PC-9 (cell line): ENCODE measurements at regions not wholly inside any gene's neighbourhood (a gene's known extent, or its start where the extent isn't known, plus 50 kb on each side); places are given as distances from the start of the nearest gene placed in this dataset.
A peak's percentile ranks its signal among the peaks of the same experiment; 100 is the strongest.
"Not testable (repeated sequence)": the region's sequence is repeated elsewhere in the genome, so short reads cannot be mapped to it uniquely, and the experiment has no call there.

Source experiments
- BruUV-seq: library from RNA; stranded (reverse); fragments of 400-500 nt; replicated peaks from 2 replicates; lab custom pipeline; 2021; lab: Mats Ljungman, UMichigan
- CTCF ChIA-PET: fragments of 300-600 bp; sonication (Branson Sonifier 250); formaldehyde crosslinking; loops from one replicate; lab custom pipeline; 2022; ENCODE audit warnings: antibody characterized with exemption; lab: Charles Lee
- POLR2A ChIA-PET: fragments of 300-600 bp; sonication (Branson Sonifier 250); formaldehyde crosslinking; loops from one replicate; lab custom pipeline; 2022; ENCODE audit warnings: antibody characterized with exemption; ENCODE audit not compliant: unreplicated experiment; lab: Charles Lee
- DNase-seq, 2 experiments: peaks; one replicate each; pipeline versions ENCODE4 v3.0.0 to v3.0.0-alpha.2; 2015 to 2022; ENCODE audit warnings: mixed read lengths in 1 of 2
- H2AFZ ChIP-seq: fragments of 200-600 bp; sonication (generic); 2 replicates; pipeline ENCODE4 v1.8.1; 2017; ENCODE audit warnings: antibody characterized with exemption
- H3F3A ChIP-seq: fragments of 200-600 bp; sonication (generic); 2 replicates; pipeline ENCODE4 v1.8.1; 2017; ENCODE audit warnings: antibody characterized with exemption, mild to moderate bottlenecking, low read depth; ENCODE audit not compliant: insufficient read depth
- H3K27ac ChIP-seq: fragments of 200-600 bp; sonication (generic); 2 replicates; pipeline ENCODE4 v1.6.1; 2016; ENCODE audit warnings: mixed run types
- H3K27me3 ChIP-seq: fragments of 200-600 bp; sonication (generic); 2 replicates; pipeline ENCODE4 v1.6.1; 2016; ENCODE audit warnings: low read depth, mixed run types; ENCODE audit not compliant: insufficient read depth
- H3K36me3 ChIP-seq: fragments of 200-600 bp; sonication (generic); 2 replicates; pipeline ENCODE4 v1.6.1; 2016; ENCODE audit warnings: low read depth, mixed run types
- H3K4me1 ChIP-seq: fragments of 200-600 bp; sonication (generic); replicated peaks from 2 replicates; pipeline ENCODE4 v1.6.1; 2016; ENCODE audit warnings: mixed run types; ENCODE audit not compliant: insufficient read depth
- H3K4me2 ChIP-seq: fragments of 200-600 bp; sonication (generic); 2 replicates; pipeline ENCODE4 v1.6.1; 2017; ENCODE audit warnings: mixed run types
- H3K4me3 ChIP-seq: fragments of 200-600 bp; sonication (generic); 2 replicates; pipeline ENCODE4 v1.6.1; 2016; ENCODE audit warnings: mixed run types
- H3K79me2 ChIP-seq: fragments of 200-600 bp; sonication (generic); 2 replicates; pipeline ENCODE4 v1.6.1; 2017; ENCODE audit warnings: low read depth, mixed run types
- H3K9me2 ChIP-seq: fragments of 200-600 bp; sonication (generic); 2 replicates; pipeline ENCODE4 v1.8.1; 2017; ENCODE audit warnings: mild to moderate bottlenecking; ENCODE audit not compliant: insufficient read depth
- H3K9me3 ChIP-seq: fragments of 200-600 bp; sonication (generic); 2 replicates; pipeline ENCODE4 v1.8.1; 2016; ENCODE audit warnings: low read depth; ENCODE audit not compliant: insufficient read depth
- H4K20me1 ChIP-seq: fragments of 200-600 bp; sonication (generic); 2 replicates; pipeline ENCODE4 v1.8.1; 2017; ENCODE audit not compliant: insufficient read depth
- EZH2 ChIP-seq: fragments of 200-600 bp; sonication (generic); IDR thresholded peaks from 2 replicates; pipeline ENCODE4 v1.8.0; 2017; ENCODE audit warnings: antibody characterized with exemption, low read depth
- intact Hi-C: fragments of 100-400 bp; cut with micrococcal nuclease; formaldehyde crosslinking; loops from one replicate; pipeline ENCODE4 v1.10.0; 2022; ENCODE audit not compliant: unreplicated experiment
- TF ChIP-seq, protein P1 (sequence below): fragments of 200-600 bp; sonication (generic); conservative IDR thresholded peaks from 2 replicates; pipeline ENCODE4 v1.6.1; 2017; ENCODE audit warnings: mixed run types, antibody characterized with exemption, mild to moderate bottlenecking, moderate library complexity

DNA sequence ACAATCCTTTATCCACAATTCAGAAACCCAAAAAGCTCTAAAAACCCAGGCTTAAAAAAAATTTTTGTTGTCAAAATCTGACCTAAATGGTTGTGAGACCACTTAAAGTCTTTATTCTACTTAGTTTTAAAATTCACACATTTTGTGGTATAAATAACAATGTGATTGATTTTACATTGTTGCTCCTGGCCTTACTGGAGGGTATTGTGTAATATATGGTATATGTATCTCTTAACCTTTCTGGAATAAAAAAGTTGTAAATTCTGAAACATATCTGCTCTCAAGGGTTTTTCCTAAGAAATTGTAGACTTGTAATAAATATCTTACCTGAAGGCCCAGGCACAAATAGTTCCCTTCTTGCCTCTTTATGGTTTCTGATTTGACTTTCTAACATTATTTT is 73.3 kb upstream of the PNPT1 start:
- H3K4me2 ChIP-seq: no peak overlapping the region
- no peaks in the 10 kb centered on the region for H3K9me2 ChIP-seq
- H4K20me1 ChIP-seq: no peaks in the 10 kb centered on the region
- BruUV-seq: no TSS peak
- H3K9me3 ChIP-seq: no peaks in the 10 kb centered on the region
- ChIA-PET POLR2A (no interaction called here), CTCF (no interaction called here)
- TF ChIP-seq EZH2: no peak
- TF ChIP-seq, protein P1, sequence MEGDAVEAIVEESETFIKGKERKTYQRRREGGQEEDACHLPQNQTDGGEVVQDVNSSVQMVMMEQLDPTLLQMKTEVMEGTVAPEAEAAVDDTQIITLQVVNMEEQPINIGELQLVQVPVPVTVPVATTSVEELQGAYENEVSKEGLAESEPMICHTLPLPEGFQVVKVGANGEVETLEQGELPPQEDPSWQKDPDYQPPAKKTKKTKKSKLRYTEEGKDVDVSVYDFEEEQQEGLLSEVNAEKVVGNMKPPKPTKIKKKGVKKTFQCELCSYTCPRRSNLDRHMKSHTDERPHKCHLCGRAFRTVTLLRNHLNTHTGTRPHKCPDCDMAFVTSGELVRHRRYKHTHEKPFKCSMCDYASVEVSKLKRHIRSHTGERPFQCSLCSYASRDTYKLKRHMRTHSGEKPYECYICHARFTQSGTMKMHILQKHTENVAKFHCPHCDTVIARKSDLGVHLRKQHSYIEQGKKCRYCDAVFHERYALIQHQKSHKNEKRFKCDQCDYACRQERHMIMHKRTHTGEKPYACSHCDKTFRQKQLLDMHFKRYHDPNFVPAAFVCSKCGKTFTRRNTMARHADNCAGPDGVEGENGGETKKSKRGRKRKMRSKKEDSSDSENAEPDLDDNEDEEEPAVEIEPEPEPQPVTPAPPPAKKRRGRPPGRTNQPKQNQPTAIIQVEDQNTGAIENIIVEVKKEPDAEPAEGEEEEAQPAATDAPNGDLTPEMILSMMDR: no peak
- no peaks in the 10 kb centered on the region for H3K36me3 ChIP-seq
- no peaks in the 10 kb centered on the region for H3K79me2 ChIP-seq
- H3K27ac ChIP-seq: no peak overlapping the region
- no peaks in the 10 kb centered on the region for H3K27me3 ChIP-seq
- H3F3A ChIP-seq: no peaks in the 10 kb centered on the region
- intact Hi-C loops: no loop called here
- no peak for DNase-seq
- H3K4me3 ChIP-seq: no peak overlapping the region
- no peaks in the 10 kb centered on the region for H3K4me1 ChIP-seq
- H2AFZ ChIP-seq: no peak overlapping the region

DNA sequence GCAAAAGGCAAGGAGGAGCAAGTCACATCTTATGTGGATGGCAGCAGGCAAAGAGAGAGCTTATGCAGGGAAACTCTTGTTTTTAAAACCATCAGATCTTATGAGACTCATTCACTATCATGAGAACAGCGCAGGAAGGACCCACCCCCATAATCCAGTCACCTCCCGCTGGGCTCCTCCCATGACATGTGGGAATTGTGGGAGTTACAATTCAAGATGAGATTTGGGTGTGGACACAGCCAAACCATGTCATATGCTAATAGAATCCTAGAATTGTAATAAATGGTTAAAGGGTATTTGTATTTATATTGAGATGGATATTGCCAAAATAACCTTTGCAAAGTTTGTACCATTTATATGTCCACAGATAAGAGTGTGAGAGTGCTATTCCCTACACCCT is 72.1 kb upstream of the PNPT1 start:
- H3K36me3 ChIP-seq, DNase-seq, intact Hi-C loops, POLR2A ChIA-PET, H3K27ac ChIP-seq, H3K4me2 ChIP-seq, H3K27me3 ChIP-seq, H3K9me2 ChIP-seq, H4K20me1 ChIP-seq, H2AFZ ChIP-seq, H3K79me2 ChIP-seq, H3K4me1 ChIP-seq, H3K4me3 ChIP-seq, CTCF ChIA-PET, H3K9me3 ChIP-seq, BruUV-seq, H3F3A ChIP-seq: not testable (repeated sequence)

DNA sequence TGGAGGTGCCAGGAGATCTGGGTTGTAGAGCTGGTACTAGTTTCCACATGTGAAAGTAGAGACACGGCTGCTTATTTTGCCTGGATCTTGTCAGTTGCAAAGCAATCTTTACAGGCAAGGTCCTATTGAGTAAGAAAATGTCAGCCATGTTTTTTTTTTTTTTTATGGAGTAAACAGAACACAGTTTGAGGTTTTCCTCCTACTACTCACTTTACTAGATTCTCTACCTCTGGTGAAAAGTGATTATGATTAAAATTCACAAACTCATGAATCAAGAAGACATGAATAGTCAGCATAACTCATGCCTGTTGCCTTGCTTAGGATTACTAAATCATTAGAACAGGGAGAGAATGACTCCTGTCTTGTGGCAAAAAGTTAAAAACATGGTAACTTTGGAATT is 70.1 kb upstream of the PNPT1 start:
- Histone ChIP-seq H3K4me3 (no peak overlapping the region), H3K4me1 (no peaks in the 10 kb centered on the region), H3K9me2 (no peaks in the 10 kb centered on the region), H2AFZ (0 out of 2 replicates have a peak overlapping the region, but pooled peaks have one; percentile 31), H3K4me2 (no peak overlapping the region), H4K20me1 (no peaks in the 10 kb centered on the region), H3K27me3 (no peaks in the 10 kb centered on the region), H3K36me3 (no peaks in the 10 kb centered on the region), H3K9me3 (no peaks in the 10 kb centered on the region), H3K79me2 (no peaks in the 10 kb centered on the region), H3K27ac (no peak overlapping the region), H3F3A (no peaks in the 10 kb centered on the region)
- ChIA-PET POLR2A (no interaction called here), CTCF (no interaction called here)
- BruUV-seq: no TSS peak
- no peak for DNase-seq
- TF ChIP-seq EZH2: no peak
- TF ChIP-seq, protein P1: no peak
- intact Hi-C loops: no loop called here

DNA sequence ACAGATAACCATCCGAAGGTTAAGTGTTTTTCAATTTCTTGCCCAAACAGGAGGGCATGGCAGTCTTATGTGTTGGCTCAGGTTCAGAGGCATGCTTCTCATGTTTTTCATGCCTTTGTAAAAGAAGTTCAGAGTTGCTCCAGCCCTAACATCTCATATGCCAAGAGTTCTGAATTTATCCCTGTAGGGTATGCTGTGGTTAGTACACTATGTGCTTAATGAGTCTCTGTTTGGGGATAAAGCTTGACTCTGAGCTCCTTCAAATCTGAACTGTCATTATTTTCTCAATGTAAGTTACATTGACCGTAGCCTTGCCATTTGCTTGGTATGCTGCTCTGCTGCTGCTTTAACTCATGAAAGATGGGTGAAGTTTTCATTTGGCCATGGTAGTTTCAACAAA is 67.9 kb upstream of the PNPT1 start:
- CTCF ChIA-PET: no interaction called here
- no peak for DNase-seq
- no peak overlapping the region for H2AFZ ChIP-seq
- H3K79me2 ChIP-seq: no peaks in the 10 kb centered on the region
- BruUV-seq: no TSS peak
- H3K4me3 ChIP-seq: no peak overlapping the region
- TF ChIP-seq EZH2: no peak
- TF ChIP-seq, protein P1: no peak
- H3K9me2 ChIP-seq: no peaks in the 10 kb centered on the region
- no peak overlapping the region for H3K27ac ChIP-seq
- H3K9me3 ChIP-seq: no peaks in the 10 kb centered on the region
- H3K4me2 ChIP-seq: no peak overlapping the region
- H3F3A ChIP-seq: no peaks in the 10 kb centered on the region
- H3K4me1 ChIP-seq: no peaks in the 10 kb centered on the region
- intact Hi-C loops: no loop called here
- H3K36me3 ChIP-seq: no peaks in the 10 kb centered on the region
- POLR2A ChIA-PET: no interaction called here
- no peaks in the 10 kb centered on the region for H4K20me1 ChIP-seq
- H3K27me3 ChIP-seq: no peaks in the 10 kb centered on the region
